CD4-positive, alpha-beta T cell treated with Interferon gamma for 1 hour (primary cell): ENCODE measurements at regions not wholly inside any gene's neighbourhood (a gene's known extent, or its start where the extent isn't known, plus 50 kb on each side); places are given as distances from the start of the nearest gene placed in this dataset.

Experiments
- DNase-seq: peaks from one replicate; pipeline ENCODE4 v3.0.0-alpha.2; 2020

- DNase-seq = no peak
These were observed 432.1 kb upstream of the CELF4 start for GRCh38 chr18:37997695-37998094.

- DNase-seq = no peak
These were observed 422.3 kb upstream of the CELF4 start for GRCh38 chr18:37987901-37988300.

DNA sequence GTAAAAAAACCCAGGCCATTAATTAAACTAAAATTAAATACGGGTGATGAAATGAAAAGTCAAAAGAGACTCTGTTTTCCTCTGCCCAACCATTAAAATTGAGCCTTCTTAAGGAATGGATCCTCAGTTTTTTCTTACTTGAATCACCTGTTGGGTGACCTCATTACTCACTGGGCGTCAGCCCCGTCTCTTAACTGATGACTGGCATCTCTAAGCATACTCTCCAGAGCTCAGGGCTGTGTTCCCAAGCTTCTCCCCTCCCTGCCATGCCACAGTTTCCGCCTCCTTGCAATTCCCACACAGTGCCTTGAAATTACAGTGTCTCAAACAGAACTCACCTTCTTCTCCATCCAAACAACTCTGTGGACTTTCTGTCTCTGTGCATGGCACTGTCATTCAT, 421.1 kb upstream of the CELF4 start:
- no peak for DNase-seq

DNA sequence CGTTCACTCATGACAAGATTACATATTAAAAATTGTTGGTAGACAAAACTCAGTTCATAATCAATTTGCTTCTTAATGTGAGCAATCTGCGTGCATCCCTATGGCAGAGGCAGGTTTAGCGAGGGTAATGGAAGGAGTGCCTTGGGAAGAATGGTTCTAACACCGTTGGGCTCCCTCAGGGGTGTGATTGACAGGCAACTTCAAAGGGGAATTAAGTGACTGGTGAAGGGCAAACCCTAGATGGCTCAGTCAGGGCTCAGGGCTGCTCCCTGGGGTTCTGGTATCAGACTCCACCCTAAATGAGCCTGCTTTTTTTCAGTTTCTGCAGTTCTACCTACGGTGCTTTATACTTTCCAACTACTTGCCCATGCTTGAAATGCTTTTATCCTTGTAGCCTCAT, 419.5 kb upstream of the CELF4 start:
- DNase-seq = no peak

DNA sequence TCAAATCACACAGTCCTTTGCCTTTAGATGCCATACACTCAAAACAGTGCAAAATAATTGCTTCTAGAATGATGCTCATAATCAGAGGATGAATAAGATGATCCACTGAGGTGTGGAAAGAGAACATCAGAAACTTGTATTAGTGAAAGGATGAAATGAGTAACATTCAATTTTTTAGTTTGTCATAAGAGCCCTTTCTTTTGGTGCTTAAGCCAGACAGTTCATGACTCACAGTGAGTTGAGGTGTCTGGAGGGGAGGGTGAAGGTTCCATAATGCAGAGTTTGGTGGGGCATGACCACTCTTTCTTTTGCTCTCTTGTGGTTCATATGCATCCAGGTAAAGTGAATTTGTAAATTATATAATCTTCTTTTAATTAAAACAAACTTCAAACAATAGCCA, 415.0 kb upstream of the CELF4 start:
- no peak for DNase-seq

DNA sequence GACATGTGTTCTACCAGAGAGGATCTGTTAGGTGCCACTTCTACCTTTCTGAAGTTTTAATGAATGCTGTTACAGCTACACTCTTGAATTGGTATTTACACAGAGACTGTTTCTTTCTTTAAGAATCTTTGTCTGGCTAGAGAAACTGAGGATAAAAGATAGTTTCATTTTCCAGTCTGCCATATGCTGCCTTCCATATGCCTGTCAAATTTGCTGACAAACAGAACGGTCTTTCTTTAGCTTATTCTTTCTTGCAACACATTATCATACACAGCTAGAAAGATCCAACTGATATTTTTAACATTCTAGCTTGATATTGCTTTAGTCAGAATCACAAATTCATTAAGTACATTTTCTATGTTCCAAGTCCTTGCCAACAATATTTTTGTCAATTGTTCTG, 409.8 kb upstream of the CELF4 start:
- DNase-seq = no peak

- DNase-seq = no peak
These were observed 401.7 kb upstream of the CELF4 start for GRCh38 chr18:37967261-37967660.

- no peak for DNase-seq
These were observed 400.0 kb upstream of the CELF4 start for GRCh38 chr18:37965572-37965970.

GRCh38 chr18:37964885-37965571, 399.4 kb upstream of the CELF4 start:
- no peak for DNase-seq

DNA sequence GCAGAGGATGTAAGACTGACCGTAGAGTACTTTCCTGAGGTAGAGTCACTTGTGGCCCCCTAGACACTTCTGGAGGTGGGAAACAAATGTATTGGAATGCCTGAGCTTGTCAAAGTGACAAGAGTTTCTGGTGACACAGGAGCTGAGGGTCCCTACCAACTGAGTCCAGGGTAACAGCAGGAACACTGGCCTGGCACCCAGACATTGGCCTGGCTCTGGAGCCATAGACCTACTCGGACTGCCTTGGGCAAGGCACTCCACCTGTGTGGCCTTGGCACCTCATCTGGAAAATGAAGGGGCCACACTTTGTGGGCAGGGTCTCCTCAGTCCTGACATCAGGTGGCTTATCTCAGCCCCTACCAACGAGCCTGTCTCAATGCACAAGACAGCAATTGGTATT, 398.2 kb upstream of the CELF4 start:
- no peak for DNase-seq

GRCh38 chr18:37962316-37962966, 396.8 kb upstream of the CELF4 start:
- DNase-seq = no peak

- DNase-seq = no peak
These were observed 392.9 kb upstream of the CELF4 start for GRCh38 chr18:37958499-37958898.

GRCh38 chr18:37956902-37957301, 391.3 kb upstream of the CELF4 start:
- DNase-seq = no peak

DNA sequence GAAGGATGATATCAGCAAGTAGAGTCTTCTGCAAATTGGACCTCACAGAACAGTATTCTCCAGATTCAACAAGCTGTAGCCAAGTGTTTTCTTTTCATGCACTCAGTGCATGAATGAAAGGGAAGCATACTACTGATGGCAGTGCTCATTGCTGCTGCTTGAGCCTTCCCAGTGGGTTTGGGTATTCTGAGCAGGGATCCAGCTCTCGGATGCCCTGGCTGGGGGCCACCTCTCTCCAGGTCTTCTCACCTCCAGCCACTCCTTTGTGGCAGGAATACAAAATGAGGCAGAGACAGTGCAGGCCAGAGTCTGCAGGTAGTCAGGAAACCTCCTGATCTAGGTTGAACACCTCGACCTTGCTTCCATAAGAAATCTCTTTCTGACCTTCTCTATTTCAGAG, 390.4 kb upstream of the CELF4 start:
- DNase-seq = no peak

- DNase-seq = no peak
These were observed 389.6 kb upstream of the CELF4 start for GRCh38 chr18:37955201-37955600.

- no peak for DNase-seq
These were observed 388.3 kb upstream of the CELF4 start for GRCh38 chr18:37953876-37954275.

DNA sequence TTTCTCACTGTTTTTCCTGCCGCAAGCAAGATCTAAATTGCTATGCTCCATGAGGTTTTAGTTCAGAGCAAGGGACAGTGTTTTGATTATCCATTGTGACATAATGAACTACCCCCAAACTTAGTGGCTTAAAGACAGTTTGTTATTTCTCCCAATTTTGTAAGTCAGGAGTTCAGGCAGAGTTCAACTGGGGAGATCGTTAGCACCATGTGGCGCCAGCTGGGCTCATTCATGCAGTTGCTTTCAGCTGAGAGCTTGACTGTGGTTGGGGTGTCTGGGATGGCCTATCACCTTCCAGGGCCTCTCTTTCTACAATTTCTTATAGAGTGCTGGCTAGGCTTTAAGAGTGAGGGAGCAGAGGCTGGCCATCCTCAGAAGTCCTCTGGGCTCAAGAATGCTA, 382.9 kb upstream of the CELF4 start:
- DNase-seq = no peak

GRCh38 chr18:37946324-37946723, 380.7 kb upstream of the CELF4 start:
- no peak for DNase-seq

DNA sequence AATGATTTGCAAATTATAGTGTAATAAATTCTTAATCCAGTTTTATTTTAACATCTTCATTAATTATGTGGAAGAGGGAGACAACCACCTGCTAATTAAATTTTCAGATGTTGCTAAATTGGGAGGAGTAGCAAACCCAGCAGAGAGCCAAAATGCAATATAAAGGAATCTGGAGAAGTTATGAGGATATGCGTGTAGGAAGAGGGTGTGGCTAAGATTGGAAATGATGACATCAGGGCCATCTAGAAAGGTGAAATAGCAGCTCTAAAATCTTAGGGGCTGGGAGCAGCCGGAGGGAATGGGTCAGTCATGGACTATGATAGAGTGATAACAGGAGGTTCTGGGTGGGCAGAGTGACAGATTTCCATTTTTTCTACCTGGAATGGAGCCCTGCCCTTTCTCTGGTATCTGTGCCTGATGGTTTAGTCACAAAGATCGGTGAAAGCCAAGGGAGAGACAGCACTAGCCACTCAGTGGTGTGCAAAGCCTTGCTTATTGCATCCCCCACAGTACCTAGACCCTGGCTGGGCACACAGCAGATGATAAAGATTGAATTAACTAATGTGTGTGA, 379.2 kb upstream of the CELF4 start:
- no peak for DNase-seq

GRCh38 chr18:37937287-37937686, 371.7 kb upstream of the CELF4 start:
- no peak for DNase-seq

- no peak for DNase-seq
These were observed 369.5 kb upstream of the CELF4 start for GRCh38 chr18:37935086-37935485.

GRCh38 chr18:37930640-37931039, 365.0 kb upstream of the CELF4 start:
- no peak for DNase-seq

DNA sequence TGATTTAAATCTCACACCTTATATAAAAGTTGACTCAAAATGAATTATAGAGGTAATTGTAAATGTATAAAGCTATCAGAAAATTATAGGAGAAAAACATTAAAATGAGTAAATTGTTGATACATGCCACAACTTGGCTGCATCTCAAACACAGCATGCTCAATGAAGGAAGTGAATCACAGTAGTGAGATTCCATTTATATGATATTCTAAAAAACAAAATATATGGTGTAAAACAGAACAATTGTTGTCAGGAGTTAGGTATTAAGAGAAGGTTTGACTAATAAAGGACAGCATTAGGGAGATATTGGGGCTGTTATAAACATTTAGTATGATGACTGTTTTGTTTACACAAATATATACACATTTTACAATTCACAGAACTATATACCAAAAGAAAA, 356.6 kb upstream of the CELF4 start:
- no peak for DNase-seq

- no peak for DNase-seq
These were observed 355.3 kb upstream of the CELF4 start for GRCh38 chr18:37920865-37921264.

GRCh38 chr18:37913051-37913450, 347.5 kb upstream of the CELF4 start:
- DNase-seq = no peak
